Cardiac muscle cell (in vitro differentiated cells and primary cell): ENCODE measurements at regions not wholly inside any gene's neighbourhood (a gene's known extent, or its start where the extent isn't known, plus 50 kb on each side); places are given as distances from the start of the nearest gene placed in this dataset.

Experiments
- DNase-seq, 2 donors: peaks; one replicate each; pipeline versions ENCODE4 v3.0.0 to v3.0.0-alpha.2; 2010 to 2017; ENCODE audit warnings: low read depth in 1 of 2, low spot score in 1 of 2
- H3K27ac ChIP-seq: fragments of 200-600 bp; sonication (generic); 2 replicates; pipeline ENCODE4 v1.5.1; 2016
- H3K27me3 ChIP-seq: fragments of 200-600 bp; sonication (generic); 2 replicates; pipeline ENCODE4 v1.6.0; 2016; ENCODE audit warnings: control low read depth
- H3K36me3 ChIP-seq: fragments of 200-600 bp; sonication (generic); 2 replicates; pipeline ENCODE4 v1.5.1; 2016; ENCODE audit warnings: control low read depth
- H3K4me1 ChIP-seq: fragments of 200-600 bp; sonication (generic); 2 replicates; pipeline ENCODE4 v1.8.1; 2017; ENCODE audit warnings: low read depth, mild to moderate bottlenecking, mixed run types
- H3K4me3 ChIP-seq: fragments of 200-600 bp; sonication (generic); 2 replicates; pipeline ENCODE4 v1.5.1; 2016; ENCODE audit warnings: mild to moderate bottlenecking
- H3K9me3 ChIP-seq: fragments of 200-600 bp; sonication (generic); 2 replicates; pipeline ENCODE4 v1.5.1; 2017; ENCODE audit warnings: low read depth, mild to moderate bottlenecking, control low read depth
- CTCF ChIP-seq: IDR thresholded peaks from 2 replicates; pipeline ENCODE4 v1.5.1; 2012; ENCODE audit warnings: low read depth, mild to moderate bottlenecking, low read length

- TF ChIP-seq CTCF: no peak
- no peaks in the 10 kb centered on the region for H3K36me3 ChIP-seq
- no peaks in the 10 kb centered on the region for H3K9me3 ChIP-seq
- no peaks in the 10 kb centered on the region for H3K4me1 ChIP-seq
- no peak overlapping the region for H3K4me3 ChIP-seq
- no peaks in the 10 kb centered on the region for H3K27me3 ChIP-seq
- peak in 1 of 2 donors; percentile 82 for DNase-seq
- H3K27ac ChIP-seq: no peak overlapping the region
Measured at GRCh38 chr3:110243081-110243480, 828.5 kb upstream of the NECTIN3 start.

- TF ChIP-seq CTCF: no peak
- Histone ChIP-seq H3K9me3 (no peaks in the 10 kb centered on the region), H3K36me3 (no peaks in the 10 kb centered on the region), H3K27me3 (no peaks in the 10 kb centered on the region), H3K4me1 (no peaks in the 10 kb centered on the region), H3K27ac (no peak overlapping the region), H3K4me3 (no peak overlapping the region)
- DNase-seq: peak in 1 of 2 donors; percentile 19
Measured at GRCh38 chr3:110246796-110247376, 824.7 kb upstream of the NECTIN3 start.

- Histone ChIP-seq H3K4me1 (no peaks in the 10 kb centered on the region), H3K36me3 (no peaks in the 10 kb centered on the region), H3K4me3 (no peak overlapping the region), H3K27me3 (no peaks in the 10 kb centered on the region), H3K27ac (no peak overlapping the region), H3K9me3 (no peaks in the 10 kb centered on the region)
- TF ChIP-seq CTCF: no peak
- no peak for DNase-seq
Measured at GRCh38 chr3:110248666-110249065, 823.0 kb upstream of the NECTIN3 start.

GRCh38 chr3:110253794-110254193 is 817.8 kb upstream of the NECTIN3 start:
- no peak overlapping the region for H3K4me3 ChIP-seq
- no peak overlapping the region for H3K27ac ChIP-seq
- DNase-seq: no peak
- no peaks in the 10 kb centered on the region for H3K27me3 ChIP-seq
- H3K9me3 ChIP-seq: no peaks in the 10 kb centered on the region
- no peaks in the 10 kb centered on the region for H3K36me3 ChIP-seq
- H3K4me1 ChIP-seq: no peaks in the 10 kb centered on the region
- no peak for TF ChIP-seq CTCF

GRCh38 chr3:110254591-110254990 is 817.0 kb upstream of the NECTIN3 start:
- Histone ChIP-seq H3K4me1 (no peaks in the 10 kb centered on the region), H3K27me3 (no peaks in the 10 kb centered on the region), H3K36me3 (no peaks in the 10 kb centered on the region), H3K9me3 (no peaks in the 10 kb centered on the region), H3K27ac (no peak overlapping the region), H3K4me3 (no peak overlapping the region)
- TF ChIP-seq CTCF: no peak
- DNase-seq: no peak

GRCh38 chr3:110261141-110261540 is 810.5 kb upstream of the NECTIN3 start:
- Histone ChIP-seq H3K4me1 (no peaks in the 10 kb centered on the region), H3K27ac (no peak overlapping the region), H3K36me3 (no peaks in the 10 kb centered on the region), H3K27me3 (no peaks in the 10 kb centered on the region), H3K4me3 (no peak overlapping the region), H3K9me3 (no peaks in the 10 kb centered on the region)
- no peak for DNase-seq
- no peak for TF ChIP-seq CTCF
